HepG2 (cell line): ENCODE measurements at regions not wholly inside any gene's neighbourhood (a gene's known extent, or its start where the extent isn't known, plus 50 kb on each side); places are given as distances from the start of the nearest gene placed in this dataset.

Experiments used
- ZKSCAN1 ChIP-seq: fragments of 150-350 bp; IDR thresholded peaks from 2 replicates; pipeline ENCODE4 v1.6.1; 2014; ENCODE audit warnings: low read length
- ZNF121 ChIP-seq: sonication (generic); formaldehyde crosslinking; IDR thresholded peaks from 2 replicates; pipeline ENCODE4 v1.5.0; 2020; ENCODE audit warnings: mild to moderate bottlenecking, missing genetic modification reagents
- ZNF549 ChIP-seq: sonication (generic); formaldehyde crosslinking; IDR thresholded peaks from 2 replicates; pipeline ENCODE4 v1.5.0; 2020; ENCODE audit warnings: missing genetic modification reagents
- TF ChIP-seq, protein P1 (sequence below), 2 experiments: sonication (generic) in 1 of 2; formaldehyde crosslinking in 1 of 2; IDR thresholded peaks; 2 replicates each; pipeline versions ENCODE4 v1.5.1 to v1.6.1; 2011 to 2020; ENCODE audit warnings: borderline replicate concordance in 1 of 2, low read depth in 1 of 2, low read length in 1 of 2, mild to moderate bottlenecking in 1 of 2, missing genetic modification reagents in 1 of 2, moderate library complexity in 1 of 2
- TF ChIP-seq, protein P2 (sequence below), 2 experiments: IDR thresholded peaks; 2 replicates each; pipeline ENCODE4 v1.6.1; 2011 to 2012; ENCODE audit warnings: low read length in 2 of 2, borderline replicate concordance in 1 of 2, low read depth in 1 of 2, mild to moderate bottlenecking in 1 of 2, moderate library complexity in 1 of 2
- TF ChIP-seq, protein P3 (sequence below): sonication (generic); formaldehyde crosslinking; IDR thresholded peaks from 2 replicates; pipeline ENCODE4 v1.4.0; 2020; ENCODE audit warnings: missing genetic modification reagents

DNA sequence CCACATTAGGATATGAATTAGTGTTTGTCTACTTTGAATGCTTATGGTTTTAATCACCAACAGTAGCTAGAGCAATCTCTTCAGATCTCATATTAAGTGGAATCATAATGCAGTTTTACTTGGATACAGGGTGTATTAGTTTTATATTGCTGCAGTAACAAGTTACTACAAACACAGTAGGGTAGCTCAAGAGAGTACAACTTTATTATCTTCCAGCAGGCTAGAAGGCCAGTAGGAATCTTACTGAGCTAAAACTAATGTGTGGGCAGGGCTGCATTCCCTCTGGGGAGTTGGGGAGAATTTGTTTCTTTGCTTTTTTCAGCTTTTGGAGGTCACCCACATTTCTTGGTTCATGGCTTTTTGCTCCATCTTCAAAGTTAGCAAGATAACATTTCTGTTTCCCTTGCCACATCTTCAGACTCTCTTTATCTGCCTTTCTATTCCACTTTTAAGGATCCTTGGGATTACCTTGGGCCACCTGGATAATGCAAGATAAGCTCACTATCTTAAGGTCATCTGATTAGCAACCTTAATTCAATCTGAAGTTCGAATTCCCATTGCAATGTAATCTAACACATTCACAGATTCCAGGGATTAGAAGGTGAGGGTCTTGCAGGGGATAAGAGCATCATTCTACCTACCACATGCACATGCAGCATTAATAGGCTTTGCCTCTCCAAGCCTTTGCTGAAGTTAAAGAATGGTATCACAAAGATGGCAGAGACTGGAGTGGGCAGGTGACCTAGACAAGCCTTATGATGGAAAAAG is 134.1 kb upstream of the SLC10A2 start:
- TF ChIP-seq ZNF121: no peak
- TF ChIP-seq, protein P1, sequence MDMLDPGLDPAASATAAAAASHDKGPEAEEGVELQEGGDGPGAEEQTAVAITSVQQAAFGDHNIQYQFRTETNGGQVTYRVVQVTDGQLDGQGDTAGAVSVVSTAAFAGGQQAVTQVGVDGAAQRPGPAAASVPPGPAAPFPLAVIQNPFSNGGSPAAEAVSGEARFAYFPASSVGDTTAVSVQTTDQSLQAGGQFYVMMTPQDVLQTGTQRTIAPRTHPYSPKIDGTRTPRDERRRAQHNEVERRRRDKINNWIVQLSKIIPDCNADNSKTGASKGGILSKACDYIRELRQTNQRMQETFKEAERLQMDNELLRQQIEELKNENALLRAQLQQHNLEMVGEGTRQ (IDR thresholded peaks at IDR 0.05; ENCODE audit: low read depth, low read length): no peak
- TF ChIP-seq, protein P1 (CRISPR knock-in tag; IDR thresholded peaks at IDR 0.05; ENCODE audit: borderline replicate concordance): no peak
- TF ChIP-seq, protein P2, sequence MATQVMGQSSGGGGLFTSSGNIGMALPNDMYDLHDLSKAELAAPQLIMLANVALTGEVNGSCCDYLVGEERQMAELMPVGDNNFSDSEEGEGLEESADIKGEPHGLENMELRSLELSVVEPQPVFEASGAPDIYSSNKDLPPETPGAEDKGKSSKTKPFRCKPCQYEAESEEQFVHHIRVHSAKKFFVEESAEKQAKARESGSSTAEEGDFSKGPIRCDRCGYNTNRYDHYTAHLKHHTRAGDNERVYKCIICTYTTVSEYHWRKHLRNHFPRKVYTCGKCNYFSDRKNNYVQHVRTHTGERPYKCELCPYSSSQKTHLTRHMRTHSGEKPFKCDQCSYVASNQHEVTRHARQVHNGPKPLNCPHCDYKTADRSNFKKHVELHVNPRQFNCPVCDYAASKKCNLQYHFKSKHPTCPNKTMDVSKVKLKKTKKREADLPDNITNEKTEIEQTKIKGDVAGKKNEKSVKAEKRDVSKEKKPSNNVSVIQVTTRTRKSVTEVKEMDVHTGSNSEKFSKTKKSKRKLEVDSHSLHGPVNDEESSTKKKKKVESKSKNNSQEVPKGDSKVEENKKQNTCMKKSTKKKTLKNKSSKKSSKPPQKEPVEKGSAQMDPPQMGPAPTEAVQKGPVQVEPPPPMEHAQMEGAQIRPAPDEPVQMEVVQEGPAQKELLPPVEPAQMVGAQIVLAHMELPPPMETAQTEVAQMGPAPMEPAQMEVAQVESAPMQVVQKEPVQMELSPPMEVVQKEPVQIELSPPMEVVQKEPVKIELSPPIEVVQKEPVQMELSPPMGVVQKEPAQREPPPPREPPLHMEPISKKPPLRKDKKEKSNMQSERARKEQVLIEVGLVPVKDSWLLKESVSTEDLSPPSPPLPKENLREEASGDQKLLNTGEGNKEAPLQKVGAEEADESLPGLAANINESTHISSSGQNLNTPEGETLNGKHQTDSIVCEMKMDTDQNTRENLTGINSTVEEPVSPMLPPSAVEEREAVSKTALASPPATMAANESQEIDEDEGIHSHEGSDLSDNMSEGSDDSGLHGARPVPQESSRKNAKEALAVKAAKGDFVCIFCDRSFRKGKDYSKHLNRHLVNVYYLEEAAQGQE (IDR thresholded peaks at IDR 0.05; ENCODE audit: borderline replicate concordance in 1 of 2, low read depth in 1 of 2, low read length in 2 of 2): no peak
- no peak for TF ChIP-seq ZNF549 (CRISPR knock-in tag)
- TF ChIP-seq ZKSCAN1: no peak
- TF ChIP-seq, protein P3, sequence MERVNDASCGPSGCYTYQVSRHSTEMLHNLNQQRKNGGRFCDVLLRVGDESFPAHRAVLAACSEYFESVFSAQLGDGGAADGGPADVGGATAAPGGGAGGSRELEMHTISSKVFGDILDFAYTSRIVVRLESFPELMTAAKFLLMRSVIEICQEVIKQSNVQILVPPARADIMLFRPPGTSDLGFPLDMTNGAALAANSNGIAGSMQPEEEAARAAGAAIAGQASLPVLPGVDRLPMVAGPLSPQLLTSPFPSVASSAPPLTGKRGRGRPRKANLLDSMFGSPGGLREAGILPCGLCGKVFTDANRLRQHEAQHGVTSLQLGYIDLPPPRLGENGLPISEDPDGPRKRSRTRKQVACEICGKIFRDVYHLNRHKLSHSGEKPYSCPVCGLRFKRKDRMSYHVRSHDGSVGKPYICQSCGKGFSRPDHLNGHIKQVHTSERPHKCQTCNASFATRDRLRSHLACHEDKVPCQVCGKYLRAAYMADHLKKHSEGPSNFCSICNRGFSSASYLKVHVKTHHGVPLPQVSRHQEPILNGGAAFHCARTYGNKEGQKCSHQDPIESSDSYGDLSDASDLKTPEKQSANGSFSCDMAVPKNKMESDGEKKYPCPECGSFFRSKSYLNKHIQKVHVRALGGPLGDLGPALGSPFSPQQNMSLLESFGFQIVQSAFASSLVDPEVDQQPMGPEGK (CRISPR knock-in tag): no peak
